Hepatocyte (in vitro differentiated cells): ENCODE measurements at regions not wholly inside any gene's neighbourhood (a gene's known extent, or its start where the extent isn't known, plus 50 kb on each side); places are given as distances from the start of the nearest gene placed in this dataset.

ENCODE experiments used
- DNase-seq: peaks from one replicate; pipeline ENCODE4 v3.0.0-alpha.2; 2016; ENCODE audit warnings: low spot score
- H2AFZ ChIP-seq: fragments of 200-600 bp; sonication (generic); 2 replicates; pipeline ENCODE4 v1.6.0; 2016; ENCODE audit warnings: antibody characterized with exemption, mild to moderate bottlenecking
- H3K27ac ChIP-seq: fragments of 200-600 bp; sonication (generic); 2 replicates; pipeline ENCODE4 v1.5.1; 2016; ENCODE audit warnings: mild to moderate bottlenecking
- H3K27me3 ChIP-seq: fragments of 200-600 bp; sonication (generic); 2 replicates; pipeline ENCODE4 v1.6.1; 2016
- H3K36me3 ChIP-seq: fragments of 200-600 bp; sonication (generic); replicated peaks from 2 replicates; pipeline ENCODE4 v1.5.1; 2016; ENCODE audit warnings: low read depth; ENCODE audit not compliant: insufficient read depth
- H3K4me1 ChIP-seq: fragments of 200-600 bp; sonication (generic); 2 replicates; pipeline ENCODE4 v1.5.1; 2016; ENCODE audit warnings: mild to moderate bottlenecking, moderate library complexity; ENCODE audit not compliant: insufficient read depth
- H3K4me2 ChIP-seq: fragments of 200-600 bp; sonication (generic); 2 replicates; pipeline ENCODE4 v1.6.0; 2016
- H3K4me3 ChIP-seq: fragments of 200-600 bp; sonication (generic); 2 replicates; pipeline ENCODE4 v1.5.1; 2016; ENCODE audit warnings: mild to moderate bottlenecking
- H3K79me2 ChIP-seq: fragments of 200-600 bp; sonication (generic); 2 replicates; pipeline ENCODE4 v1.6.0; 2017; ENCODE audit warnings: mild to moderate bottlenecking
- H3K9me2 ChIP-seq: fragments of 200-600 bp; sonication (generic); replicated peaks from 2 replicates; pipeline ENCODE4 v1.6.0; 2017; ENCODE audit warnings: mild to moderate bottlenecking; ENCODE audit not compliant: insufficient read depth
- H3K9me3 ChIP-seq: fragments of 200-600 bp; sonication (generic); 2 replicates; pipeline ENCODE4 v1.5.1; 2016; ENCODE audit warnings: low read depth, mild to moderate bottlenecking
- H4K20me1 ChIP-seq: fragments of 200-600 bp; sonication (generic); 2 replicates; pipeline ENCODE4 v1.6.0; 2016; ENCODE audit warnings: mild to moderate bottlenecking; ENCODE audit not compliant: insufficient read depth, poor library complexity, severe bottlenecking
- EZH2 ChIP-seq: fragments of 200-600 bp; sonication (generic); IDR thresholded peaks from 2 replicates; pipeline ENCODE4 v1.6.1; 2016; ENCODE audit warnings: antibody characterized with exemption, mild to moderate bottlenecking, borderline replicate concordance
- EZH2phosphoT487 ChIP-seq: fragments of 200-600 bp; sonication (generic); IDR thresholded peaks from one replicate; pipeline ENCODE4 v1.6.1; 2018; ENCODE audit warnings: antibody characterized with exemption, mild to moderate bottlenecking, low read depth, moderate library complexity; ENCODE audit not compliant: unreplicated experiment, severe bottlenecking
- WGBS: methylation state at CpG from one replicate; pipeline ENCODE4 v1.1.6; 2016; ENCODE audit warnings: low lambda C conversion rate; ENCODE audit errors: missing lambda C conversion rate; 5-methylcytosine and 5-hydroxymethylcytosine counted together
- TF ChIP-seq, protein P1 (sequence below): fragments of 200-600 bp; sonication (generic); IDR thresholded peaks from 2 replicates; pipeline ENCODE4 v1.5.1; 2016; ENCODE audit warnings: antibody characterized with exemption, mild to moderate bottlenecking; ENCODE audit not compliant: poor library complexity

DNA sequence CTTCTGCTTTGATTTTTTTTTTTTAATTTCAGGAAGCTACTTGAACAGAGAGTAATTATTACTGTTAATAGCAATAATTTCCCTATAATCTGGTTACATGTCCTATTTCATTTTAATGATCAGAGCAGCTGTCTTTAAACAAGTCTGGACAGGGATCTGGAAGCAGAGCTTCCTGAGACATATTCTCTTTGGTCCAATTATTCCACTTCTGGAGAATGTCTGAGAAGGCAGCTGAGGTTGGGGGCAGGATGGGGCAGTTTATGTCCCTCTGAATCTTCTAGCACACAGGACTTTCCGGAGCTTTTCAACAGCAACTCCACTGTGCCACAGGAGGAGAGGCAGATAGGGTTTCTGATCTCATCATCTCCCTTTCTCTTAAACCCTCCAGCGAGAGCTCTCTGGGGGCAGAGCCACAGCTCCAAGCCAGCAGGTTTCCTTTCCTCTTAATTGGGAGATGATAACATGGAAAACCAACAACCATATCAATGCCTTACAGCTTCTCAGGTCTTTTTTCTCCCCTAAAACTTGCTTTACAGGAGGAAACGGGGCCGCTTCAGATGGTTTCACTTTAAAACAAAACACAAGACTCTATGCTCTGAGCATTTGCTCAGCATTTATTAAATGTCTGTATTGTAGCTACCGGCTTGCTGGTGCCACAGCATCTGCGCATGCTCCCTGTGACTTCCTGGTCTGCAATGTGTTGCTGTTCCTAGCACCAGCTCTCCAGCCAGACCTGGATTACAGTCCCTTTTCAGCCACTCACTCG lies 425.7 kb upstream of the USP24 start:
- no peaks in the 10 kb centered on the region for H4K20me1 ChIP-seq
- H3K79me2 ChIP-seq: no peaks in the 10 kb centered on the region
- peaks cover 9% of the 10 kb centered on the region for H3K4me1 ChIP-seq
- DNase-seq: peak; percentile 64
- 48% methylated on average over 7 of the region's 7 CpGs for WGBS
- H3K4me3 ChIP-seq: no peak overlapping the region
- H3K27ac ChIP-seq: peak overlapping the region; percentile 41
- no peaks in the 10 kb centered on the region for H3K27me3 ChIP-seq
- no peaks in the 10 kb centered on the region for H3K9me3 ChIP-seq
- no peak for TF ChIP-seq EZH2phosphoT487
- no peak for TF ChIP-seq EZH2
- TF ChIP-seq, protein P1, sequence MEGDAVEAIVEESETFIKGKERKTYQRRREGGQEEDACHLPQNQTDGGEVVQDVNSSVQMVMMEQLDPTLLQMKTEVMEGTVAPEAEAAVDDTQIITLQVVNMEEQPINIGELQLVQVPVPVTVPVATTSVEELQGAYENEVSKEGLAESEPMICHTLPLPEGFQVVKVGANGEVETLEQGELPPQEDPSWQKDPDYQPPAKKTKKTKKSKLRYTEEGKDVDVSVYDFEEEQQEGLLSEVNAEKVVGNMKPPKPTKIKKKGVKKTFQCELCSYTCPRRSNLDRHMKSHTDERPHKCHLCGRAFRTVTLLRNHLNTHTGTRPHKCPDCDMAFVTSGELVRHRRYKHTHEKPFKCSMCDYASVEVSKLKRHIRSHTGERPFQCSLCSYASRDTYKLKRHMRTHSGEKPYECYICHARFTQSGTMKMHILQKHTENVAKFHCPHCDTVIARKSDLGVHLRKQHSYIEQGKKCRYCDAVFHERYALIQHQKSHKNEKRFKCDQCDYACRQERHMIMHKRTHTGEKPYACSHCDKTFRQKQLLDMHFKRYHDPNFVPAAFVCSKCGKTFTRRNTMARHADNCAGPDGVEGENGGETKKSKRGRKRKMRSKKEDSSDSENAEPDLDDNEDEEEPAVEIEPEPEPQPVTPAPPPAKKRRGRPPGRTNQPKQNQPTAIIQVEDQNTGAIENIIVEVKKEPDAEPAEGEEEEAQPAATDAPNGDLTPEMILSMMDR: no peak
- peak overlapping the region; percentile 73 for H2AFZ ChIP-seq
- H3K4me2 ChIP-seq: peak overlapping the region; percentile 64
- H3K9me2 ChIP-seq: no peaks in the 10 kb centered on the region
- H3K36me3 ChIP-seq: no peaks in the 10 kb centered on the region

DNA sequence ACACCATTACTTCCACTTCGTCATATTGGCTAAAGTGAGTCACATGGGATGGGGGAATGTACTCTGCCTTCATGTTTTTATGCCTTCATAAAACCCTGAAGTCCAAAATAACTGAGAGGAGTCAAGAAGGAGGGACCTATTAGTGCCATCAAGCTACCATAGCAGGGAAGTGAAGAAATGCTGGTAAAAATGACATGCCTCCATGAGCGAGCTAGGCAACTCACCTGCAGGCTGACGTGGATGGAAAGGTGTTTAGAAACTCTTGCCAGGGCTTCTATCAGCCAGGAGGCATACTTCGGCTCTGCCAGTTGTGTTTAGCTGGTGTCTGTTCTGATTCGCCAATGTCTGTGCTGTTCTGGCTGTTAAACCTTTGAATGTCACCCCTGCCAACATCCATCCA lies 424.4 kb upstream of the USP24 start:
- H2AFZ ChIP-seq: no peak overlapping the region
- no peak overlapping the region for H3K27ac ChIP-seq
- H3K27me3 ChIP-seq: no peaks in the 10 kb centered on the region
- no peak for DNase-seq
- H3K4me3 ChIP-seq: no peak overlapping the region
- WGBS: 97% methylated on average over 5 of the region's 5 CpGs
- no peaks in the 10 kb centered on the region for H3K79me2 ChIP-seq
- no peak overlapping the region for H3K4me2 ChIP-seq
- H3K36me3 ChIP-seq: no peaks in the 10 kb centered on the region
- peaks cover 9% of the 10 kb centered on the region for H3K4me1 ChIP-seq
- no peak for TF ChIP-seq EZH2
- TF ChIP-seq EZH2phosphoT487: no peak
- TF ChIP-seq, protein P1: no peak
- H4K20me1 ChIP-seq: no peaks in the 10 kb centered on the region
- no peaks in the 10 kb centered on the region for H3K9me3 ChIP-seq
- H3K9me2 ChIP-seq: no peaks in the 10 kb centered on the region

DNA sequence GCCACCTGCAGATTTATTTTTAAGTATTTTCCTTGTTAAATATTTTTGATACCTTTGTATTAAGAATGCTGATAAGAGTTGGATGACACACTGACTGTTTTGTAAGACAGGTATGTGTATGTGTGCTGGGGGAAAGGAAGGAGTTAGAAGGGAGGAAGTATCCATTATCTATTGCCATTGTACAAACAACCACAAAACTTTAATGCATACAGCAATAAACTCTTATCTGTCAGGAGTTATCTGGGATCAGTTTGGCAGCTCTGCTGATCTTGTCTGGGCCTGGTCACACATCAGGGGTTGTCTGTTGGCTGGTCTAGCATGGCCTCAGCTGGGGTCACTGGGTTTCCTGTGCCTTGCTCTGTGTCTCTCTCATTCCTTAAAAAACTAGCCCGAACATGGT lies 423.9 kb upstream of the USP24 start:
- Histone ChIP-seq H3K9me3 (no peaks in the 10 kb centered on the region), H3K79me2 (no peaks in the 10 kb centered on the region), H3K9me2 (no peaks in the 10 kb centered on the region), H3K4me2 (no peak overlapping the region), H3K27ac (no peak overlapping the region), H3K4me1 (peaks cover 9% of the 10 kb centered on the region), H3K36me3 (no peaks in the 10 kb centered on the region), H3K4me3 (no peak overlapping the region), H2AFZ (no peak overlapping the region), H4K20me1 (no peaks in the 10 kb centered on the region), H3K27me3 (no peaks in the 10 kb centered on the region)
- no peak for DNase-seq
- WGBS: 81% methylated on average over 1 of the region's 1 CpG
- TF ChIP-seq EZH2phosphoT487: no peak
- TF ChIP-seq, protein P1: no peak
- TF ChIP-seq EZH2: no peak
